GM23338 (cell line): ENCODE measurements at regions not wholly inside any gene's neighbourhood (a gene's known extent, or its start where the extent isn't known, plus 50 kb on each side); places are given as distances from the start of the nearest gene placed in this dataset.

ENCODE experiments used
- CTCF ChIP-seq, 2 experiments: fragments of 200-600 bp in 1 of 2; sonication (generic) in 1 of 2; conservative IDR thresholded peaks; 2 replicates each; pipeline versions ENCODE4 v1.5.1 to v1.6.1; 2016 to 2017; ENCODE audit warnings: antibody characterized with exemption in 2 of 2, low read depth in 2 of 2, mild to moderate bottlenecking in 2 of 2, moderate library complexity in 1 of 2
- REST ChIP-seq: IDR thresholded peaks from one replicate; pipeline ENCODE4 v1.6.1; 2018; ENCODE audit warnings: antibody characterized with exemption; ENCODE audit not compliant: unreplicated experiment

GRCh38 chr2:236935631-236936445, 149.9 kb upstream of the COPS8 start:
- TF ChIP-seq CTCF (conservative IDR thresholded peaks at IDR 0.05; ENCODE audit: low read depth in 2 of 2) (no peak), REST (no peak)
